H1 (cell line): ENCODE measurements at regions not wholly inside any gene's neighbourhood (a gene's known extent, or its start where the extent isn't known, plus 50 kb on each side); places are given as distances from the start of the nearest gene placed in this dataset.

Source experiments
- CTCF ChIA-PET: fragments of 300-600 bp; sonication (Branson Sonifier 250); formaldehyde crosslinking; loops from one replicate; lab custom pipeline; 2021; ENCODE audit not compliant: partially characterized antibody; lab: Charles Lee
- POLR2A ChIA-PET: fragments of 300-600 bp; sonication (Branson Sonifier 250); formaldehyde crosslinking; loops from one replicate; lab custom pipeline; 2021; ENCODE audit warnings: inconsistent platforms; ENCODE audit not compliant: partially characterized antibody; lab: Charles Lee
- DNase-seq, 2 experiments: peaks; one replicate each; pipeline versions ENCODE4 v3.0.0 to v3.0.0-alpha.2; 2010 to 2022; ENCODE audit warnings: low spot score in 2 of 2, low read depth in 1 of 2, mixed read lengths in 1 of 2
- FAIRE-seq: peaks from 2 replicates; lab custom pipeline; 2011; peaks lifted over from hg19 to GRCh38; lab: Jason Lieb, UNC
- H2AFZ ChIP-seq: 2 replicates; pipeline ENCODE4 v1.8.1; 2012; ENCODE audit warnings: low read length, inconsistent platforms
- H2AK5ac ChIP-seq: 2 replicates; pipeline ENCODE4 v1.6.1; 2013; ENCODE audit warnings: low read depth, low read length
- H2BK120ac ChIP-seq: replicated peaks from 2 replicates; pipeline ENCODE3; 2013; ENCODE audit warnings: low read depth, low read length, inconsistent platforms
- H2BK12ac ChIP-seq: 2 replicates; pipeline ENCODE4 v1.6.1; 2013; ENCODE audit warnings: low read depth, low read length
- H2BK15ac ChIP-seq: 2 replicates; pipeline ENCODE4 v1.6.1; 2013; ENCODE audit warnings: low read length
- H2BK20ac ChIP-seq: 2 replicates; pipeline ENCODE4 v1.6.1; 2013; ENCODE audit warnings: low read length
- H2BK5ac ChIP-seq: 2 replicates; pipeline ENCODE4 v1.6.1; 2013; ENCODE audit warnings: low read depth, low read length
- H3K14ac ChIP-seq: 2 replicates; pipeline ENCODE4 v1.6.1; 2013; ENCODE audit warnings: inconsistent platforms; ENCODE audit not compliant: insufficient read length
- H3K18ac ChIP-seq: 2 replicates; pipeline ENCODE4 v1.6.1; 2013; ENCODE audit warnings: low read length; ENCODE audit errors: extremely low read depth
- H3K23ac ChIP-seq: 2 replicates; pipeline ENCODE4 v1.6.1; 2013; ENCODE audit warnings: inconsistent platforms; ENCODE audit not compliant: insufficient read length
- H3K23me2 ChIP-seq: 2 replicates; pipeline ENCODE4 v1.6.1; 2013; ENCODE audit warnings: low read depth, low read length
- H3K27ac ChIP-seq: 2 replicates; pipeline ENCODE4 v1.6.1; 2011; ENCODE audit warnings: low read depth, low read length, inconsistent platforms
- H3K27me3 ChIP-seq, 4 experiments: replicated peaks in 1 of 4; 1 replicate in 1 of 4; 2 replicates in 3 of 4; pipeline versions ENCODE4 v1.6.1 to v1.8.1; 2011 to 2013; ENCODE audit warnings: low read length in 3 of 4, mild to moderate bottlenecking in 3 of 4, inconsistent platforms in 2 of 4, mixed read lengths in 2 of 4, moderate library complexity in 1 of 4; ENCODE audit not compliant: control insufficient read depth in 3 of 4, insufficient read depth in 3 of 4; ENCODE audit errors: extremely low read depth in 1 of 4
- H3K36me3 ChIP-seq, 4 experiments: 2 replicates each; pipeline versions ENCODE4 v1.6.1 to v1.8.1; 2011 to 2013; ENCODE audit warnings: mild to moderate bottlenecking in 4 of 4, low read length in 3 of 4, moderate library complexity in 2 of 4, control low read depth in 1 of 4, inconsistent platforms in 1 of 4; ENCODE audit not compliant: insufficient read depth in 4 of 4, control insufficient read depth in 2 of 4
- H3K4ac ChIP-seq: replicated peaks from 2 replicates; pipeline ENCODE3; 2013; ENCODE audit warnings: low read length, low read depth, mixed read lengths, inconsistent platforms; ENCODE audit not compliant: insufficient read length
- H3K4me1 ChIP-seq, 4 experiments: replicated peaks in 1 of 4; 1 replicate in 1 of 4; 2 replicates in 3 of 4; pipeline versions ENCODE4 v1.6.1 to v1.8.1; 2011 to 2013; ENCODE audit warnings: low read length in 3 of 4, inconsistent platforms in 2 of 4, mixed read lengths in 1 of 4; ENCODE audit not compliant: insufficient read depth in 4 of 4, control insufficient read depth in 3 of 4
- H3K4me2 ChIP-seq, 2 experiments: 2 replicates each; pipeline versions ENCODE4 v1.6.1 to v1.8.1; 2011 to 2013; ENCODE audit warnings: low read depth in 2 of 2, low read length in 2 of 2, control low read depth in 1 of 2, inconsistent platforms in 1 of 2, mild to moderate bottlenecking in 1 of 2; ENCODE audit not compliant: insufficient read depth in 1 of 2
- H3K4me3 ChIP-seq, 4 experiments: fragments of 200-600, 300-600 bp in 1 of 4; sonication (generic), shearing (Covaris generic), sonication (Bioruptor Twin) in 1 of 4; 2 replicates each; pipeline versions ENCODE4 v1.5.1 to v1.8.1; 2011 to 2016; ENCODE audit warnings: low read length in 4 of 4, low read depth in 3 of 4, control low read depth in 2 of 4, inconsistent platforms in 2 of 4, mild to moderate bottlenecking in 2 of 4, mixed read lengths in 1 of 4, moderate library complexity in 1 of 4; ENCODE audit not compliant: insufficient read depth in 2 of 4; ENCODE audit errors: extremely low read depth in 1 of 4
- H3K56ac ChIP-seq: replicated peaks from 2 replicates; pipeline ENCODE3; 2013; ENCODE audit warnings: low read depth, mild to moderate bottlenecking, mixed read lengths, low read length, inconsistent platforms; ENCODE audit not compliant: insufficient read length
- H3K79me1 ChIP-seq: 2 replicates; pipeline ENCODE4 v1.6.1; 2013; ENCODE audit warnings: low read depth, low read length, control low read depth
- H3K79me2 ChIP-seq, 2 experiments: 2 replicates each; pipeline versions ENCODE4 v1.6.1 to v1.8.1; 2012 to 2013; ENCODE audit warnings: low read length in 2 of 2, mild to moderate bottlenecking in 2 of 2, inconsistent platforms in 1 of 2; ENCODE audit not compliant: insufficient read depth in 2 of 2, control insufficient read depth in 1 of 2
- H3K9ac ChIP-seq, 4 experiments: replicated peaks in 1 of 4; 1 replicate in 1 of 4; 2 replicates in 3 of 4; pipeline versions ENCODE4 v1.6.1 to v1.8.1; 2011 to 2013; ENCODE audit warnings: low read depth in 3 of 4, low read length in 3 of 4, control low read depth in 2 of 4, mild to moderate bottlenecking in 2 of 4, moderate library complexity in 2 of 4, inconsistent platforms in 1 of 4; ENCODE audit errors: extremely low read depth in 1 of 4
- H3K9me3 ChIP-seq, 2 experiments: 2 replicates each; pipeline versions ENCODE4 v1.6.1 to v1.8.1; 2012 to 2013; ENCODE audit warnings: mild to moderate bottlenecking in 2 of 2, moderate library complexity in 2 of 2, control low read depth in 1 of 2, inconsistent platforms in 1 of 2, low read depth in 1 of 2, low read length in 1 of 2, mixed read lengths in 1 of 2; ENCODE audit not compliant: insufficient read depth in 2 of 2
- H4K20me1 ChIP-seq, 2 experiments: replicated peaks in 1 of 2; 2 replicates each; pipeline versions ENCODE3 to v1.8.1; 2011 to 2013; ENCODE audit warnings: inconsistent platforms in 2 of 2, low read length in 2 of 2, mild to moderate bottlenecking in 1 of 2; ENCODE audit not compliant: insufficient read depth in 2 of 2, control insufficient read depth in 1 of 2
- H4K5ac ChIP-seq: 2 replicates; pipeline ENCODE4 v1.6.1; 2013; ENCODE audit warnings: low read length, low read depth, mixed read lengths, inconsistent platforms; ENCODE audit not compliant: insufficient read length
- H4K8ac ChIP-seq: 2 replicates; pipeline ENCODE4 v1.8.0; 2013; ENCODE audit warnings: mild to moderate bottlenecking, moderate library complexity, low read length, inconsistent platforms; ENCODE audit not compliant: insufficient read depth; ENCODE audit errors: extremely low read depth
- H4K91ac ChIP-seq: replicated peaks from 2 replicates; pipeline ENCODE3; 2013; ENCODE audit warnings: low read length, mixed read lengths, inconsistent platforms; ENCODE audit not compliant: insufficient read length
- CHD1 ChIP-seq: IDR thresholded peaks from 2 replicates; pipeline ENCODE4 v1.6.1; 2012; ENCODE audit warnings: low read depth, low read length, improper control_type of control experiment
- FOSL1 ChIP-seq: IDR thresholded peaks from 2 replicates; pipeline ENCODE4 v1.6.1; 2011; ENCODE audit warnings: mild to moderate bottlenecking, low read depth, low read length, moderate library complexity; ENCODE audit not compliant: insufficient read depth
- WGBS, 2 experiments: shearing (Covaris generic) in 1 of 2; methylation state at CpG; one replicate each; pipeline versions ENCODE4 v1.1.6 to v1.1.7; 2013 to 2015; ENCODE audit warnings: low lambda C conversion rate in 2 of 2, mixed read lengths in 2 of 2, inconsistent platforms in 1 of 2, low coverage in 1 of 2, missing lambda C conversion rate in 1 of 2; ENCODE audit not compliant: insufficient replicate concordance in 2 of 2, insufficient coverage in 1 of 2, insufficient read length in 1 of 2; ENCODE audit errors: extremely low coverage in 1 of 2, missing lambda C conversion rate in 1 of 2; 5-methylcytosine and 5-hydroxymethylcytosine counted together

- Histone ChIP-seq H2BK5ac (no peak overlapping the region), H3K4me1 (no peaks in the 10 kb centered on the region), H2BK12ac (no peak overlapping the region), H2BK20ac (no peak overlapping the region), H3K27ac (no peak overlapping the region), H3K4me3 (no peak overlapping the region), H3K27me3 (no peaks in the 10 kb centered on the region), H4K91ac (no peak overlapping the region), H3K4me2 (no peak overlapping the region), H3K56ac (no peak overlapping the region), H2BK120ac (no peak overlapping the region), H2AFZ (no peak overlapping the region; the same call in 1 of the 2 replicates), H3K79me2 (no peaks in the 10 kb centered on the region), H3K9ac (no peak overlapping the region), H3K18ac (no peak overlapping the region), H3K23me2 (no peaks in the 10 kb centered on the region), H2AK5ac (no peak overlapping the region), H3K79me1 (no peaks in the 10 kb centered on the region), H4K20me1 (no peaks in the 10 kb centered on the region), H3K9me3 (no peaks in the 10 kb centered on the region), H3K23ac (no peak overlapping the region), H3K14ac (no peak overlapping the region), H4K5ac (no peak overlapping the region), H4K8ac (no peak overlapping the region), H2BK15ac (no peak overlapping the region), H3K36me3 (no peaks in the 10 kb centered on the region), H3K4ac (no peak overlapping the region)
- POLR2A ChIA-PET = no interaction called here
- WGBS, 2 experiments = 87% methylated on average over 1 of the region's 1 CpG; no CpG with 5 or more reads in 1 of the 2 experiments
- CTCF ChIA-PET = no interaction called here
- DNase-seq (no peak), FAIRE-seq (no peak)
- no peak for TF ChIP-seq CHD1
- no peak for TF ChIP-seq FOSL1
Measured at GRCh38 chr1:185601189-185601588, 133.0 kb upstream of the HMCN1 start.
